NCI-H2107 (cell line): ENCODE measurements at regions not wholly inside any gene's neighbourhood (a gene's known extent, or its start where the extent isn't known, plus 50 kb on each side); places are given as distances from the start of the nearest gene placed in this dataset.
"Not testable (repeated sequence)": the region's sequence is repeated elsewhere in the genome, so short reads cannot be mapped to it uniquely, and the experiment has no call there.

Experiments used
- DNase-seq: peaks from one replicate; lab custom pipeline; 2025; lab: John Stamatoyannopoulos, UW

GRCh38 chr1:96597218-96597617 is 124.4 kb upstream of the PTBP2 start:
- DNase-seq: no peak

GRCh38 chr1:96598416-96599168 is 123.0 kb upstream of the PTBP2 start:
- DNase-seq: no peak

- not testable (repeated sequence) for DNase-seq
These were observed 117.0 kb upstream of the PTBP2 start for GRCh38 chr1:96604620-96605019.

- not testable (repeated sequence) for DNase-seq
These were observed 104.2 kb upstream of the PTBP2 start for GRCh38 chr1:96617375-96617774.

- DNase-seq: no peak
These were observed 89.4 kb upstream of the PTBP2 start for GRCh38 chr1:96632045-96632664.

- DNase-seq: no peak
These were observed 87.9 kb upstream of the PTBP2 start for GRCh38 chr1:96633695-96634094.

GRCh38 chr1:96634883-96635282 is 86.7 kb upstream of the PTBP2 start:
- DNase-seq: no peak

GRCh38 chr1:96641282-96641681 is 80.3 kb upstream of the PTBP2 start:
- DNase-seq: no peak

- DNase-seq: no peak
These were observed 78.1 kb upstream of the PTBP2 start for GRCh38 chr1:96643519-96643918.

- no peak for DNase-seq
These were observed 72.3 kb upstream of the PTBP2 start for GRCh38 chr1:96649301-96649700.

- no peak for DNase-seq
These were observed 70.1 kb upstream of the PTBP2 start for GRCh38 chr1:96651517-96651916.

GRCh38 chr1:96660051-96660450 is 61.5 kb upstream of the PTBP2 start:
- DNase-seq: no peak

- DNase-seq: no peak
These were observed 61.1 kb upstream of the PTBP2 start for GRCh38 chr1:96660503-96660902.
